Lower lobe of right lung (tissue), 2 donors: ENCODE measurements at regions not wholly inside any gene's neighbourhood (a gene's known extent, or its start where the extent isn't known, plus 50 kb on each side); places are given as distances from the start of the nearest gene placed in this dataset.

ENCODE experiments used
- ATAC-seq, 2 donors: fragments of 200-7000 bp; cut with Tn5 transposase; one replicate each; pipeline ENCODE4 v1.9.1; 2020 to 2022; ENCODE audit warnings: mild to moderate bottlenecking in 2 of 2, moderate library complexity in 2 of 2
- DNase-seq: peaks from one replicate; pipeline ENCODE4 v3.0.0-alpha.2; 2020
- H3K27ac ChIP-seq: fragments of 200-600 bp; one replicate; pipeline ENCODE4 v1.8.0; 2022
- H3K27me3 ChIP-seq: fragments of 200-600 bp; one replicate; pipeline ENCODE4 v1.8.0; 2022; ENCODE audit warnings: low read depth
- H3K36me3 ChIP-seq: fragments of 200-600 bp; one replicate; pipeline ENCODE4 v1.8.0; 2022; ENCODE audit warnings: mild to moderate bottlenecking
- H3K4me1 ChIP-seq: fragments of 200-600 bp; one replicate; pipeline ENCODE4 v1.8.0; 2022
- H3K4me3 ChIP-seq: fragments of 200-600 bp; one replicate; pipeline ENCODE4 v1.8.0; 2022; ENCODE audit warnings: mild to moderate bottlenecking
- H3K9me3 ChIP-seq: fragments of 200-600 bp; one replicate; pipeline ENCODE4 v1.8.0; 2022
- intact Hi-C: fragments of 100-400 bp; cut with DNase I; formaldehyde crosslinking; loops from one replicate; pipeline ENCODE4 v1.11.0; 2022
- TF ChIP-seq, protein P1 (sequence below): fragments of 200-600 bp; IDR thresholded peaks from one replicate; pipeline ENCODE4 v1.8.0; 2022; ENCODE audit warnings: antibody characterized with exemption, mild to moderate bottlenecking
- donor health status: DM: no; HTN: yes; CAD: no; lungs with severe emphysema.

DNA sequence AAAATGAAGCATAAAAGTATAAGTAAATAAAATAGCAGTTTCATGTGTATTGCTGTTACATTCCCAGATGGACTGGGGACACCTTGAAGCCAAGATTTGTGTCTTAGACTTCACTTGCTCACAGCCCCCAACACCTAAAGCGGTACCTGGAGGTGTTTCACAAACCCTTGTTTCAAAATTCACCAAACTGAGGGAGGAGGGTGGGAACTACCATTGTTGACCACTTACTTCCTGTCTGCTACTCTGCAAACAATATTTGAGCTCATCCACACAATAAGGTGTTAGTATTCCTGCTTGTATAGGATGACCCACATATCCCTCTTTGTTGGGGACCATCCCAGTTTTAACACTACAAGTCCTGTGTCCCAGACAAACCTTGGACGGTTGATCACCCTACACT is 115.9 kb upstream of the SYT6 start:
- TF ChIP-seq, protein P1, sequence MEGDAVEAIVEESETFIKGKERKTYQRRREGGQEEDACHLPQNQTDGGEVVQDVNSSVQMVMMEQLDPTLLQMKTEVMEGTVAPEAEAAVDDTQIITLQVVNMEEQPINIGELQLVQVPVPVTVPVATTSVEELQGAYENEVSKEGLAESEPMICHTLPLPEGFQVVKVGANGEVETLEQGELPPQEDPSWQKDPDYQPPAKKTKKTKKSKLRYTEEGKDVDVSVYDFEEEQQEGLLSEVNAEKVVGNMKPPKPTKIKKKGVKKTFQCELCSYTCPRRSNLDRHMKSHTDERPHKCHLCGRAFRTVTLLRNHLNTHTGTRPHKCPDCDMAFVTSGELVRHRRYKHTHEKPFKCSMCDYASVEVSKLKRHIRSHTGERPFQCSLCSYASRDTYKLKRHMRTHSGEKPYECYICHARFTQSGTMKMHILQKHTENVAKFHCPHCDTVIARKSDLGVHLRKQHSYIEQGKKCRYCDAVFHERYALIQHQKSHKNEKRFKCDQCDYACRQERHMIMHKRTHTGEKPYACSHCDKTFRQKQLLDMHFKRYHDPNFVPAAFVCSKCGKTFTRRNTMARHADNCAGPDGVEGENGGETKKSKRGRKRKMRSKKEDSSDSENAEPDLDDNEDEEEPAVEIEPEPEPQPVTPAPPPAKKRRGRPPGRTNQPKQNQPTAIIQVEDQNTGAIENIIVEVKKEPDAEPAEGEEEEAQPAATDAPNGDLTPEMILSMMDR: no peak
- no peak overlapping the region for H3K4me3 ChIP-seq
- no peaks in the 10 kb centered on the region for H3K36me3 ChIP-seq
- peaks cover 2% of the 10 kb centered on the region for H3K27me3 ChIP-seq
- intact Hi-C loops: no loop called here
- ATAC-seq (no peak), DNase-seq (no peak)
- H3K9me3 ChIP-seq: no peaks in the 10 kb centered on the region
- H3K27ac ChIP-seq: no peak overlapping the region
- H3K4me1 ChIP-seq: no peaks in the 10 kb centered on the region

DNA sequence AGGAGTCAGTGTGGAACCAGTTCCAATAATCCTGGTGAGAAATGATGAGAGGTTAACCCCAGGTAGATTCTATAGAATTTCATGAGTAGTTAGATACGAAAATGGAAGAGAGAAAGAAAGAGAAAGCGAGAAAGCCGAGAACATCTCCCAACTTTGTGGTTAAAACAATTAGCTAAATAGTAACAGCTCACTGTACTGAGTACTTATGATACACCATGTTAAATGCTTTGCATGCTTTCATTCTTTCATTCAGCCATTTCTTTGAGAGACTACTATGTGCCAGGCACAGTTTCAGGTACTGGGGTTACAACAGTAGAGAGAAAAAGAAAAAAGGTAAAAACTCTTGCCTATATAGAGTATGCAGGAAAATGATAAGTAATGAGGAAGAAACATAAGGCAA is 109.7 kb upstream of the SYT6 start:
- Histone ChIP-seq H3K36me3 (no peaks in the 10 kb centered on the region), H3K27me3 (peaks cover 4% of the 10 kb centered on the region), H3K27ac (no peak overlapping the region), H3K4me1 (no peaks in the 10 kb centered on the region), H3K4me3 (no peak overlapping the region), H3K9me3 (no peaks in the 10 kb centered on the region)
- DNase-seq (no peak), ATAC-seq (no peak)
- TF ChIP-seq, protein P1: no peak
- intact Hi-C loops: no loop called here

DNA sequence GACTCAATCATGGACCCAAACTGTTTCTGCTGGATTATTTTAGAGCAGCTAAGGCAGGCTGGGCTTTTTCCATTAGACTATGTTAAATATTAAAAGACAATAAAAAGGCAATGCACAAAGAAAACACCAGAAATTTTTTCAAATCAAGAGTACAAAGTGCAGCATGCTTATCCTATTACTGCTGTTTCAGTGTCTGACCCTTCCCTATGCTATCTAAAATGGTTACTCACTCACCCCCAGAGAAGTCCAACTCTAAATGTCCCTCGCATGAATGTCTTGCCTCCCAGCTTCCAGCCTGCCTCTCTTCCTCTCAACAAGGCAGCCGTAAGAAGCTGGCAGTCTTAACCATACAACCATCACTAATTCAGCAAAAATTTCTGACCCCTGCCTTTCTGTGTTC is 108.7 kb upstream of the SYT6 start:
- no peak for ATAC-seq
- Histone ChIP-seq H3K4me3 (no peak overlapping the region), H3K9me3 (no peaks in the 10 kb centered on the region), H3K36me3 (no peaks in the 10 kb centered on the region), H3K4me1 (no peaks in the 10 kb centered on the region), H3K27ac (no peak overlapping the region), H3K27me3 (peaks cover 4% of the 10 kb centered on the region)
- no peak for DNase-seq
- TF ChIP-seq, protein P1: no peak
- intact Hi-C loops: no loop called here

DNA sequence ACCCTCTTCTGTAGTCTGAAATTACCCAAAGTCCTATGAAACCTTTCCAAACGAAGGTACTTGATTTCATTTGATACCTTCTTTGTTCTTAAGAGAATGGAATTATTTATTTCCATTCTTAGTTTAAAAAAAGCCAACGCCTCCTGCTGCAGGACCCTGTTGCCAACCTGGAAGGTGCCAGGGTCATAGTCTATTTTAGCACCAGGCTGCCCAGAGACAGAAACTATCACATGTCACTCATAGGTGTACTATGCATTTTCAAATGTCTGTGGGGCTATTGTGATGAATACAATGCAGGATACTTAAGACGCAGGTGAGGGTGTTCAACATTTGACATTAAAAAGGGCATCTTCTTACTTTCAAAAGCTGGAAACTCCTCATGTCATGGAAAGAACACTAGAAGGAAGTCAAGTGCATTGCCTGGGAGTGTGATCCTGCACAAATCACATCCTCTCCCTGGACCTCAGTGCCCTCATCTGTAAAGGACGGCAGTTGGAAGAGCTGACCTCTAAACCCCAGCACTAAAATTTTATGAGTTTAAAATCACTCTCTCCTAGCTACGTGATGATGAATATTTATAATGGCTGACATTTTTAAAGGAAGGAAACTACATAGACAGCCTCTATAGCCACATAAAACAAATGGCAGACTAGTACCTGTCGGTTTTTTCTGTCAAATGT is 107.3 kb upstream of the SYT6 start:
- intact Hi-C loops: no loop called here
- DNase-seq: no peak
- no peak overlapping the region for H3K4me3 ChIP-seq

DNA sequence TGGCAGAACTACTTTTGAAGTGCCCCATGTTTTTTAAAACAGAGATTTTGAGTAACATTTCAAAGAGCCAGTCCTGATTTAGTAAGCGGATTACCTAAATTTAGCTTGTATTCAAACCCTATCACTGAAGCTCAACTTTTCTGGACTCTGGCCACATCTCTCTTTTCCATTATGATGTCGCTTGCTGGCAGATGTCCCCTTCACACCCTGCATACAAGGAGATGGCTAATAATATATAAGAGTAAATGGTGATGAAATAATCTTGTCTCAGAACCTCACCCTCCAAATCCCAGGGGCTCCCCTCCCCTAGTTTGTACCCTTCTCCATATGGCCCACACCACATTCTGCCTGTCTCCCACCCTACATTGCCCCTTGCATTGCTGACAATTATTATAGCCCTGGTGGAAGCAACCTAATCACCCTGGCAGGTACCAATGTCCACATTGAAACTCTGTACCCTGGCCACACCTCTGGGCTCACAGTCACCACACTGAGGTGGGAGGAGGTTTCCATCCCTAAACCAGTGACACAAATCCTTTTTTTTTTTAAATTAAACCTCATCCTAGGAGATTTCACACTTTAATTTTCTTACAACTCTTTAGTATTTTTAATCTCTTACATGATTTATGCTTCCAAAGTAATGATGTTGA is 106.0 kb upstream of the SYT6 start:
- no peak overlapping the region for H3K4me3 ChIP-seq
- TF ChIP-seq, protein P1: no peak
- no peaks in the 10 kb centered on the region for H3K36me3 ChIP-seq
- intact Hi-C loops: no loop called here
- H3K9me3 ChIP-seq: peaks cover 3% of the 10 kb centered on the region
- no peak overlapping the region for H3K27ac ChIP-seq
- ATAC-seq (no peak), DNase-seq (no peak)
- H3K27me3 ChIP-seq: peaks cover 3% of the 10 kb centered on the region
- no peaks in the 10 kb centered on the region for H3K4me1 ChIP-seq

More for the DNA sequence above, 107.3 kb upstream of the SYT6 start:
- Histone ChIP-seq H3K36me3 (no peaks in the 10 kb centered on the region), H3K4me1 (no peaks in the 10 kb centered on the region), H3K9me3 (no peaks in the 10 kb centered on the region), H3K27ac (no peak overlapping the region), H3K27me3 (peaks cover 4% of the 10 kb centered on the region)
- ATAC-seq: no peak
- TF ChIP-seq, protein P1: no peak
